WTC11 (cell line): ENCODE measurements at regions not wholly inside any gene's neighbourhood (a gene's known extent, or its start where the extent isn't known, plus 50 kb on each side); places are given as distances from the start of the nearest gene placed in this dataset.

ENCODE experiments used
- ATAC-seq: fragments of 200-7000 bp; cut with Tn5 transposase; 2 replicates; pipeline ENCODE4 v1.10.0; 2021; ENCODE audit warnings: mild to moderate bottlenecking, moderate library complexity
- CTCF ChIA-PET: fragments of 300-600 bp; sonication (Branson Sonifier 250); formaldehyde crosslinking; loops from one replicate; lab custom pipeline; 2021; ENCODE audit warnings: antibody characterized with exemption; lab: Charles Lee
- POLR2A ChIA-PET: fragments of 350-600 bp; sonication (Branson Sonifier 250); formaldehyde crosslinking; loops from one replicate; lab custom pipeline; 2021; ENCODE audit warnings: antibody characterized with exemption; lab: Charles Lee
- DNase-seq: peaks from one replicate; pipeline ENCODE4 v3.0.0; 2021; ENCODE audit warnings: low spot score
- H3K27ac Mint-ChIP-seq: 2 replicates; pipeline ENCODE4 v1.8.0; 2021; ENCODE audit warnings: mixed read lengths
- H3K27me3 Mint-ChIP-seq: 2 replicates; pipeline ENCODE4 v1.8.0; 2021; ENCODE audit warnings: low read depth, mild to moderate bottlenecking, moderate library complexity, mixed read lengths
- H3K36me3 Mint-ChIP-seq: 2 replicates; pipeline ENCODE4 v1.8.0; 2021; ENCODE audit warnings: mixed read lengths
- H3K4me1 Mint-ChIP-seq: 2 replicates; pipeline ENCODE4 v1.8.0; 2022; ENCODE audit warnings: mixed read lengths
- H3K4me3 Mint-ChIP-seq: 2 replicates; pipeline ENCODE4 v1.8.0; 2021; ENCODE audit warnings: mild to moderate bottlenecking, moderate library complexity, mixed read lengths
- H3K9me3 Mint-ChIP-seq: 2 replicates; pipeline ENCODE4 v1.8.0; 2021; ENCODE audit warnings: mixed read lengths
- ARID4B ChIP-seq: sonication (generic); formaldehyde crosslinking; IDR thresholded peaks from 2 replicates; pipeline ENCODE4 v1.8.0; 2023; ENCODE audit warnings: missing genetic modification reagents, mild to moderate bottlenecking, borderline replicate concordance
- ATF6 ChIP-seq: sonication (generic); formaldehyde crosslinking; IDR thresholded peaks from 2 replicates; pipeline ENCODE4 v1.8.1; 2023; ENCODE audit warnings: mild to moderate bottlenecking, missing genetic modification reagents
- CDX4 ChIP-seq: fragments of 250-450 bp; sonication (Bioruptor Pico); IDR thresholded peaks from 2 replicates; pipeline ENCODE4 v1.9.0; 2021; ENCODE audit warnings: moderate library complexity, mild to moderate bottlenecking, inconsistent platforms, borderline replicate concordance
- CREM ChIP-seq: sonication (generic); formaldehyde crosslinking; IDR thresholded peaks from 2 replicates; pipeline ENCODE4 v1.8.1; 2022; ENCODE audit warnings: mild to moderate bottlenecking, missing genetic modification reagents, moderate library complexity
- CTCF ChIP-seq: fragments of 200-600 bp; IDR thresholded peaks from 2 replicates; pipeline ENCODE4 v1.8.0; 2022; ENCODE audit warnings: antibody characterized with exemption
- E2F4 ChIP-seq: sonication (generic); formaldehyde crosslinking; IDR thresholded peaks from 2 replicates; pipeline ENCODE4 v1.8.1; 2022; ENCODE audit warnings: low read depth, mild to moderate bottlenecking, moderate library complexity, missing genetic modification reagents, borderline replicate concordance
- FOXJ3 ChIP-seq: sonication (generic); formaldehyde crosslinking; IDR thresholded peaks from 2 replicates; pipeline ENCODE4 v1.9.0; 2021; ENCODE audit warnings: missing genetic modification reagents, mild to moderate bottlenecking, borderline replicate concordance
- IRF2 ChIP-seq: sonication (generic); formaldehyde crosslinking; IDR thresholded peaks from 2 replicates; pipeline ENCODE4 v1.8.0; 2022; ENCODE audit warnings: low read depth, missing genetic modification reagents, borderline replicate concordance
- NFATC4 ChIP-seq: fragments of 250-450 bp; sonication (Bioruptor Pico); IDR thresholded peaks from 2 replicates; pipeline ENCODE4 v1.9.0; 2021; ENCODE audit warnings: mild to moderate bottlenecking
- NR3C1 ChIP-seq: sonication (generic); formaldehyde crosslinking; conservative IDR thresholded peaks from 2 replicates; pipeline ENCODE4 v1.8.1; 2023; ENCODE audit warnings: low read depth, mild to moderate bottlenecking, missing genetic modification reagents
- ZBTB21 ChIP-seq: sonication (generic); formaldehyde crosslinking; IDR thresholded peaks from 2 replicates; pipeline ENCODE4 v1.8.1; 2023; ENCODE audit warnings: mild to moderate bottlenecking, missing genetic modification reagents, borderline replicate concordance
- ZBTB43 ChIP-seq: sonication (generic); formaldehyde crosslinking; IDR thresholded peaks from 2 replicates; pipeline ENCODE4 v1.8.1; 2023; ENCODE audit warnings: mild to moderate bottlenecking, missing genetic modification reagents
- ZMAT4 ChIP-seq: fragments of 250-450 bp; sonication (Bioruptor Pico); IDR thresholded peaks from 2 replicates; pipeline ENCODE4 v1.9.0; 2021; ENCODE audit warnings: mild to moderate bottlenecking
- ZNF396 ChIP-seq: fragments of 250-450 bp; sonication (Bioruptor Pico); IDR thresholded peaks from 2 replicates; pipeline ENCODE4 v1.8.0; 2021; ENCODE audit warnings: mild to moderate bottlenecking, moderate library complexity, borderline replicate concordance
- ZNF423 ChIP-seq: fragments of 250-450 bp; sonication (Bioruptor Pico); IDR thresholded peaks from 2 replicates; pipeline ENCODE4 v2.1.2; 2022; ENCODE audit warnings: mild to moderate bottlenecking, moderate library complexity
- TF ChIP-seq, protein P1 (sequence below): fragments of 250-450 bp; sonication (Bioruptor Pico); conservative IDR thresholded peaks from 2 replicates; pipeline ENCODE4 v1.9.0; 2021; ENCODE audit warnings: mild to moderate bottlenecking
- TF ChIP-seq, protein P2 (sequence below): sonication (generic); formaldehyde crosslinking; conservative IDR thresholded peaks from 2 replicates; pipeline ENCODE4 v1.8.1; 2022; ENCODE audit warnings: mild to moderate bottlenecking, missing genetic modification reagents
- TF ChIP-seq, protein P3 (sequence below): sonication (generic); formaldehyde crosslinking; IDR thresholded peaks from 2 replicates; pipeline ENCODE4 v1.8.1; 2022; ENCODE audit warnings: missing genetic modification reagents, borderline replicate concordance

DNA sequence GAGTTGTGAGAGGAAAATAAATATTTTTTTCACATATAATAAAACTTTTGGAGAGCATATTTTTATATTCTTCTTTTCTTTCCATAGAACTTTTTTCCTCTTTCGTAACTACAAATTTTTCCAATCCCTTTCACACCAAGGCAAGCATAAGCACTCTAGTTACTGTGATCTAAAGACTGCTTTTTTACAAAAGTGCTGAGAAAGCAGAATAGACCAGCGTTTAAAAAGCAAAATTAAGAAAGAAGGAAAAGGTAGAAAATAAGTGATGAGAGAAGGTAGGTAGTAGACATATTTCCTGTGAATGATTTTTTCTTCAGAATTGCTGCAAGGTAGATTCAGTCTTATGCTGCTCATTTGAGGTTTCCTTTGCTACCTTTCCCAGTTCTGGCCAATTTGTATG lies 195.5 kb downstream of the MBL2 start:
- no peaks in the 10 kb centered on the region; the same call in 1 of the 2 replicates for H3K27me3 Mint-ChIP-seq
- H3K4me3 Mint-ChIP-seq = no peak overlapping the region
- no peak for ATAC-seq
- no peak for DNase-seq
- peaks cover 20% of the 10 kb centered on the region for H3K9me3 Mint-ChIP-seq
- TF ChIP-seq ZNF396 (CRISPR knock-in tag) (no peak), NR3C1 (no peak), NFATC4 (no peak)
- POLR2A ChIA-PET = no interaction called here
- no peaks in the 10 kb centered on the region for H3K4me1 Mint-ChIP-seq
- no peak overlapping the region for H3K27ac Mint-ChIP-seq
- CTCF ChIA-PET = no interaction called here
- H3K36me3 Mint-ChIP-seq = peaks cover 18% of the 10 kb centered on the region

DNA sequence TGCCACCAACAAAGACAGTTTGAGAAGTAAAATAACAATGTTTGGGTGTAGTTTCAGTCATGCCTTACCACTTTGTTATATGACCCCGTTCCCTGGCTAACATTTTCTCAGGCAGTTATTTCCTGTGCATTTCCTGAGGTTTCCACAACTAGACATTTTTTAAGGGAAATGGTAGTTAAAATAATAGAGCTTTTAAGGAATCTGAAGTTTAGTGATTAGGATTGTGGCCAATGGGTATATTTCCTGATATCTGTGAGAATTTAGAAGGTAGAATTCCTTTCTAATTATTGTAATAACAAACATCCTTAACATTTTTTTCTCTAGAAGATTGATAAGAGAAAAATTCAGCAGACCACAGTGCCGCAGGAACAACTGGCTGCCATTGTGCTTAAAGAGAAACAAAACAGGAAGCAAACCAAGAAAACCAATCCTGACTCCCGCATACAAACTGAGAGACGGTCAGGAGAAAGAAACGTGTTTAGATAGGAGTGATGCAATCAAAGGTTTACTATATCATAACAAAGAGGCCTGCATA lies 193.6 kb downstream of the MBL2 start:
- Mint-ChIP-seq H3K27me3 (no peaks in the 10 kb centered on the region; the same call in 1 of the 2 replicates), H3K27ac (no peak overlapping the region), H3K4me1 (no peaks in the 10 kb centered on the region), H3K36me3 (peaks cover 24% of the 10 kb centered on the region), H3K9me3 (peaks cover 39% of the 10 kb centered on the region), H3K4me3 (no peak overlapping the region)
- DNase-seq (no peak), ATAC-seq (no peak)
- CTCF ChIA-PET = no interaction called here
- POLR2A ChIA-PET = no interaction called here
- TF ChIP-seq, protein P1, sequence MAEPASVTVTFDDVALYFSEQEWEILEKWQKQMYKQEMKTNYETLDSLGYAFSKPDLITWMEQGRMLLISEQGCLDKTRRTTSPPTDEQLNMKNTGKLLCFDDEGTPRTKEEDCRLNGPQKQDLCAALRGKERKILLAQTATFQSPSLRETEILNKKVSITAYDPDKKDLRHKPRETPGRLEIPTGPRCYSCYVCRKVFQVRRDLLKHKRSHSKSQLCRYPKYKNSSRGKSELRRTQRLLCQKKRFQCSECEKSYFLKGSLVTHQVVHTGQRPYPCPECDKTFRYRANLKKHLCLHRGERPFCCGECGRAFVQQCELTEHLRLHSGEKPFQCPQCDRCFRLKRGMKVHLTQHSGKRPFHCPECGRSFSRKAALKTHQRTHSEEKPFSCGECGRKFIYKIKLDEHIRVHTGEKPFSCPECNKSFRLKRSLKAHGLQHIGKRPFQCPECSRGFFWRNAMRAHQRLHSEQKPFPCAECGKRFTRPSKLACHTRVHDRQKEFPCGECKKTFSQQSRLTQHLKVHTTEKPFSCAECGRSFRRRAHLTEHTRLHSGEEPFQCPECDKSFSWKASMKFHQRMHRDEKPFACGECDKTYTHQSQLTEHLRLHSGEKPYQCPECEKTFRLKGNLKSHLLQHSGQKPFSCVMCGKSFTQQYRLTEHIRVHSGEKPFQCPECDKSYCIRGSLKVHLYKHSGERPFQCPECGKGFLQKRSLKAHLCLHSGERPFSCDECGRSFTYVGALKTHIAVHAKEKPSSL = no peak
- TF ChIP-seq, protein P2, sequence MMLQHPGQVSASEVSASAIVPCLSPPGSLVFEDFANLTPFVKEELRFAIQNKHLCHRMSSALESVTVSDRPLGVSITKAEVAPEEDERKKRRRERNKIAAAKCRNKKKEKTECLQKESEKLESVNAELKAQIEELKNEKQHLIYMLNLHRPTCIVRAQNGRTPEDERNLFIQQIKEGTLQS (CRISPR knock-in tag) = no peak
- TF ChIP-seq ARID4B (CRISPR knock-in tag) = no peak
- no peak for TF ChIP-seq ZBTB21
- no peak for TF ChIP-seq ATF6 (CRISPR knock-in tag)
- TF ChIP-seq ZBTB43 = no peak
- no peak for TF ChIP-seq FOXJ3 (CRISPR knock-in tag)
- TF ChIP-seq, protein P3, sequence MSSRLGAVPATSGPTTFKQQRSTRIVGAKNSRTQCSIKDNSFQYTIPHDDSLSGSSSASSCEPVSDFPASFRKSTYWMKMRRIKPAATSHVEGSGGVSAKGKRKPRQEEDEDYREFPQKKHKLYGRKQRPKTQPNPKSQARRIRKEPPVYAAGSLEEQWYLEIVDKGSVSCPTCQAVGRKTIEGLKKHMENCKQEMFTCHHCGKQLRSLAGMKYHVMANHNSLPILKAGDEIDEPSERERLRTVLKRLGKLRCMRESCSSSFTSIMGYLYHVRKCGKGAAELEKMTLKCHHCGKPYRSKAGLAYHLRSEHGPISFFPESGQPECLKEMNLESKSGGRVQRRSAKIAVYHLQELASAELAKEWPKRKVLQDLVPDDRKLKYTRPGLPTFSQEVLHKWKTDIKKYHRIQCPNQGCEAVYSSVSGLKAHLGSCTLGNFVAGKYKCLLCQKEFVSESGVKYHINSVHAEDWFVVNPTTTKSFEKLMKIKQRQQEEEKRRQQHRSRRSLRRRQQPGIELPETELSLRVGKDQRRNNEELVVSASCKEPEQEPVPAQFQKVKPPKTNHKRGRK (CRISPR knock-in tag) = no peak
- TF ChIP-seq ZNF423 (CRISPR knock-in tag) = no peak
- TF ChIP-seq ZMAT4 (CRISPR knock-in tag) = no peak
- no peak for TF ChIP-seq CREM (CRISPR knock-in tag)
- TF ChIP-seq E2F4 (CRISPR knock-in tag) = no peak
- TF ChIP-seq CTCF = no peak
- no peak for TF ChIP-seq CDX4 (CRISPR knock-in tag)
- no peak for TF ChIP-seq IRF2 (CRISPR knock-in tag)
